Fibroblast of skin of scalp (primary cell): ENCODE measurements at regions not wholly inside any gene's neighbourhood (a gene's known extent, or its start where the extent isn't known, plus 50 kb on each side); places are given as distances from the start of the nearest gene placed in this dataset.

Experiments used
- DNase-seq: peaks from one replicate; pipeline ENCODE4 v3.0.0-alpha.2; 2013

DNA sequence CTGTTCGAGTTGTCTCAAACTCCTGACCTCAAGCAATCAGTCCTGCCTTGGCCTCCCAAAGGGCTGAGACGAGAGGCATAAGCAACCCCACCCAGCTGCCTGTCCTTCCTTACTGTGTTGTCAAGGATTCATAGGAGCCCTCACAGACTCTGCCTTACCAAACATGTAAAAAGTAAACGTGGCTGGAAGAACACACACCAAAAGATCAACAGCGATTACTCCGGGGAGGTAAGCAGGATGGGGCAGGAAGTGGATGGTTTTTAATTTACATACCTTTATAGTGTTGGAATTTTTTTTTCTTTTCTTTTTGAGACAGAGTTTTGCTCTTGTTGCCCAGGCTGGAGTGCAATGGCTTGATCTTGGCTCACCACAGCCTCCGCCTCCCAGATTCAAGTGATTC is 61.5 kb upstream of the EGLN3 start:
- DNase-seq, result no peak

DNA sequence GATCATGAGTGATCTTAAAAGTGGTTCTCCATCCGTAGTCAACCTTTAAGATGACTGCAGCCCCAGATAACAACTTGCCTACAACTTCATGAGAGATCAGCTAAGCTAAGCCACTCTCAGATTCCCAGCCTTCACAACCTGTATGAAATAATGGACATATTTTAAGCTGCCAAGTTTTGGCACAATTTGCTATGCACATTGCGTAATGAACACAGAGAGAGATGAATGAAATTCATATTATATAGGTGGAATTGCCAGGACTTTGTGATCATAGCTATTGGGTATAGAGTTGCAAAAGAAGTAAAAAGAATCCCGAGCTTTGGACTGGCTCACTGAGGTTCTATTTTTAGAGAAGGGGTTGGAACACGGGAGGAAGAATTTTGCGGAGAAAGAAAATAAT is 59.1 kb upstream of the EGLN3 start:
- DNase-seq, result no peak

DNA sequence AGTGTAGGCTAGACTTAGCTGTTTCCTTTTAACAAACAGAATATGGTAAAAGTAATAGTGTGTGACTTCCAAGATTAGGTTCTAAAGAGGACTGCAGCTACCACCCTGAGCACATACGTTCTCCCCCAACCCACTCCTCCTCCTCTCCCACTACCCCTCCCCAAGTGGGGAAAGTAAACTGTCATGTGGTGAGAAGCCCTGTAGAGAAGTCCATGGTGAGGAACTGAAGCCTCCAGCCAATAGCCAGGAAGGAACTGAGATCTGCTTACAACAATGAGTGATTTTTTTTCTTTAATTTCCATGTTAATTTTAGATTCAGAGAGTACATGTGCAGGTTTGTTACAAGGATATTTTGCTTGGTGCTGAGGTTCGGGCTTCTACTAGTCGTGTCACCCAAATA is 57.0 kb upstream of the EGLN3 start:
- no peak for DNase-seq

DNA sequence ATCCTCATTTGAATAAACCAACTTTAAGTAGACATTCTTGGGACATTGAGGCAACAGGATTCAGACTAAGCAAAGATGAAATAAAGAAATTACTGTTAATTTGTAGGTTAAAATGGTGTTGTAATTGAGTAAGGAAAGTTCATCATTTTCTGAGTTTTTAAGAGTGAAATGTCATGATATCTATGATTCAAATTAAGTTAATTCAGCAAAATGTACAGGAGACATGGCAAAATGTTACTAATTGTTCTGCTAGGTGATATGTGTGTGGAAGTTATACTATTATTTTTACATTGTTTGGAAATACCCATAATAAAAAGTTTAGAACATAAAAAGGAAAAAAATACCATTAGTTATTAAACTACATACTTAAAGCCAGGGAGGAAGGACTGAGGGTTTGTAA is 55.0 kb upstream of the EGLN3 start:
- DNase-seq, result no peak

DNA sequence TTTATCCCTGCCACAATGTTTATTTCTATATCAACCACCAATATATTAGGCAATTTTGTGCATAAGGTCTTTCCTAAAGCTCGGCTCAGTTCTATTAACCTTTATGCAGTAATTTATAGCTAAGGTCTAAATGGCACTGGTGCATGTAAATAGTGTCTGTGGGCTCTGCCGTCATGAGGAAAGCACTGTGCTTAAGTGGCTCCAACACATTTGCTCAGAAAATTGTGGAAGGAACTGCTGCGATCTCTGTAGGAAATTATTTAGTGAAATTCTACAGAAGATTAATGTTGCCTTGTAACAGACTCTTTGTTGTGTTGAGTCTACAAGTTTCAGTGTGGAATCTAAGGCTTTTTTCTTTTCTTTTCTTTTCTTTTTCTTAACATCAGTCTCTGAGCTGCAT is 54.0 kb upstream of the EGLN3 start:
- DNase-seq, result no peak

DNA sequence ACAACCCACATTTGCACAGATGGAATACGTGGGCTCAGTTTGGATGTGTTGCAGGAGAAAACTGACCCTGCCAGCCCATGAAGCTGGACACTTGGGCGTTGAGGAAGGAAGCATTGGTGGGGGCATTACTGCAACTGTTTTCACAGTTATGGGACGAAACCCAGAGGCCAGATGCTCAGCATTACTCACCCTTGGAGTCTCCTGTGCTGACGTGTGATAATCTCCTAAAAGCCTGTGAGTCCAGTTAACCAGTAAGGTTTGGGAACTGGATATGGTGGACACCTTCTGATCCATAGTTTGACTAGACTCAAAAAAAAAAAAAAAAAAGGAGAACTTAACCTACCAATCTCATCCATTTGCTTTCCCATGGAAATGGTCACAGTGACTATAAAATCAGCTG is 52.8 kb upstream of the EGLN3 start:
- no peak for DNase-seq

DNA sequence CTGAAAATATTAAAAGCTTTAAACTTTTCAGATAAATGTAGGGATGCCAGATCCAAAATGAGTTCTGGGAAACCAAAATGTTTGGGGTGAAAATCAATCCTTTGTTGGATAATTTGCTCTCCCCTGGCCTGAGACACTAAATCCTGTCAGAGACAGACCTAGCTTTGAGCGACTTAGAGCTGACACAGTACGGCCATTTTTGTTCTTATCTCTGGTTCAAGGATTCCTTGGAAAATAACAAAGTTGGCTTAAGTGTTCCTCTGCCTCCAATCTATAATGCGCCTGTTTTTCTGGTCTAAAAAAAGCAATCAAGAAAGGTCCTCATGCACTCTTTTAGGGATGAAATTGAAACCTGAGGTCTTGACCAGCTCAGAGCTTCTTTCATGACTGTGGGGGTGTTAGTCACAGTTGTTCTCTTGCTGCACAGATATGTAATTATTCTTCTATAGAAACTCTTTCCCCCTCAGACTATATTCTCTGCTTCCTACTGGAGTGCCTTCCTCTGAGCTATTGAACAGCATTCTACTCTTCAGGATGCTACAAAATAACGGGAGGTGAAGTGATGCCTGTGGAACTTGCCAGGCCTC is 52.3 kb upstream of the EGLN3 start:
- no peak for DNase-seq
